ENCODE measurements at regions not wholly inside any gene's neighbourhood (a gene's known extent, or its start where the extent isn't known, plus 50 kb on each side); places are given as distances from the start of the nearest gene placed in this dataset.

GRCh38 chr11:45354976-45355705 lies 69.0 kb upstream of the SYT13 start:
- DNase-seq (ENCODE audit: low read depth) = peak; percentile 58

GRCh38 chr11:45348729-45349128 lies 62.6 kb upstream of the SYT13 start:
- DNase-seq (ENCODE audit: low read depth) = no peak

GRCh38 chr11:45347348-45348082 lies 61.4 kb upstream of the SYT13 start:
- DNase-seq (ENCODE audit: low read depth) = no peak

- no peak for DNase-seq (ENCODE audit: low read depth)
Observed at GRCh38 chr11:45345491-45345890, 59.4 kb upstream of the SYT13 start.

- no peak for DNase-seq (ENCODE audit: low read depth)
Observed at GRCh38 chr11:45344028-45344427, 57.9 kb upstream of the SYT13 start.

GRCh38 chr11:45343444-45343843 lies 57.3 kb upstream of the SYT13 start:
- DNase-seq (ENCODE audit: low read depth) = no peak

GRCh38 chr11:45341372-45341771 lies 55.2 kb upstream of the SYT13 start:
- no peak for DNase-seq (ENCODE audit: low read depth)

GRCh38 chr11:45339729-45340519 lies 53.8 kb upstream of the SYT13 start:
- peak; percentile 41 for DNase-seq (ENCODE audit: low read depth)

GRCh38 chr11:45337583-45338360 lies 51.6 kb upstream of the SYT13 start:
- DNase-seq (ENCODE audit: low read depth) = no peak

GRCh38 chr11:45336136-45336535 lies 50.0 kb upstream of the SYT13 start:
- no peak for DNase-seq (ENCODE audit: low read depth)

All from forelimb muscle (tissue), 1 donor.